SKM-1 treated with dmso at 0.1 percent for 144 hours (cell line): ENCODE measurements at regions not wholly inside any gene's neighbourhood (a gene's known extent, or its start where the extent isn't known, plus 50 kb on each side); places are given as distances from the start of the nearest gene placed in this dataset.
"Not testable (repeated sequence)": the region's sequence is repeated elsewhere in the genome, so short reads cannot be mapped to it uniquely, and the experiment has no call there.

Experiments
- DNase-seq: peaks from one replicate; lab custom pipeline; 2025; ENCODE audit not compliant: unreplicated experiment; lab: John Stamatoyannopoulos, UW

DNA sequence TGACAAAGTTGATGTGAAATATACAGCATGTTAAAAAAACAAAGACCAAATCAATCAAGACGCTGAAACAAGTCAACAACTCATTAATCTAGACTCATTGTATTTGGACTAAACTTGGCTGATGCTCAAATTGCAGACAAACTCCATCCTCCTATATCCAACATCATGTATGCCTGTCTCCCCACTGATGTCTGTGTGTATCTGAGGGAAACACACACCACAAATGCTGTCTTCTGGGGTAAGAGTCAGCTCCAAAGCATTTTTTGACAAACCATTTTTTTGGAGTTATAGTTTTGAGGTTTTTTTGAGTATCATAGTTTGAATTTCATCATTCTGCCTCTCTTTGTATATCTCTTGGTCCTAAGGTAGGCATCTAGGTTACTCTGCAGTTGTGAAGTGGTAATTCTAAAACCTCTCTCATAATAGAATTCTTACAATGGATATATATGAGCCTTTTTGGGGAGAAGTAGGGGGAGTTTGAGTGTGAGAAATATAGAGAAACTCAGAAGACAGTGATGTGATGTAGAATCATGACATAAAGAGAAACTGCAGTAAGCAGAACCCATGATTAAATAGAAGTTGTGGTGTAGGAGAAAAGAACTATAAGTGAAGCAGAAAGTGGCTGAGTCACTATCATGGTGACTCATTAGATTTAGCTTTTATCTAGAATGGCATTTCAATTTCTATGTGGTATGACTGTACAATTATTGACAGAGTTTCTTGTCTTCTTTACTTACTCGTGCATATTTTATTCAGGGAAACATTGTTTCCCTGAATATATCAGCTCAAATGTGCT lies 1531.1 kb upstream of the LRRTM3 start:
- DNase-seq, result no peak

DNA sequence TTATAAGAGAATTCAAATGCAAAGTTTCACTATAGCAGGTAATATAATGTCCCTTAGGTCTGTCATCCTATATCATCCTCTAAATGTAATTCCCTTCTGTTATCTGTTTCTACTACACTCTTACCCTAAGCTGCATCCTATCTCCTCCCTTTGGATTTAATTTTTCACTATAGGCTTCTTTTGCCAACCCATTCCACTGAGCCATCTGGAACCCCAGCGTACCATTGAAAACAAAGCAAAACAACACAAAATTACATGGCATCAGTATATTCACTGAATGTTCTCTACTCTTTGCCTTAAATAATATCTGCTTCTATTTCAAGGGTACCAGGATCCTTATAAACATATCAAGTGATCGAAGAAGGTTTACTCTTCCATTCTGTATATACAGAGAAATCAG lies 1530.2 kb upstream of the LRRTM3 start:
- DNase-seq, result no peak

DNA sequence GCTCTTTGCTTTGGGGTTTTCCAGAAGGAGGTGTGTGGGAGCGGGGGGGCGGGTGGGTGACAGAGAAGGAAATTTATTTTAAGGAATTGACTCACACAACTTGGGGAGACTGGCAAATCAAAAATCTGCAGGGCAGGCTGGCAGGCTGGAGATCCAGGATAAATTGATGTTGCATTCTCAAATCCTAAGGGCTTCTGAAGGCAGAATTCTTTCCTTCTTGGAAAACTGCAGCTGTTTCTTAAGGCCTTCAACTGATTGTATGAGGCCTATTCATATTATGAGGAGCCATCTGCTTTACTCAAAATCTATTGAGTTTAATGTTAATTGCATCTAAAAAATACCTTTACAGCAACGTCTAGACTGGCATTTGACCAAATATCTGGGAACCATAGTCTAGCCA lies 1528.8 kb upstream of the LRRTM3 start:
- DNase-seq, result no peak

DNA sequence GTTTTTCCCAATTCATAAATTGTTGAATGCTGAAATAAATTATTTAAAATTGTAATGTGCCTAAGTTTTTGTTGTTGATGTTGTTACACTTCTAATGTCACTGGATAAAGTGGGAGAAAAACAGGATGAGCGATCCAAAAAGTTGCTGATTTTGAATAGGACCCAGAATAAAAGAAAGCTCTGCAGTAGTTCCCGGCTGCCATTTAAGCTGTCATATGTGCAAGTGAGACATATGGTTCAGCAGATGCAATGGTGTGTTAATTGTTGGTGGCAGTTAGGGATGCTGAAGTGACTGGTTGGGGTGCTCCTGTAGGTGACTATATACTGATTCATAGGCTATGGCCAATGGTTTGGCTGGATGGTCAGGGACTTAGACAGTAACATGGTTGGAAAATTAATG lies 1517.4 kb upstream of the LRRTM3 start:
- DNase-seq, result no peak

DNA sequence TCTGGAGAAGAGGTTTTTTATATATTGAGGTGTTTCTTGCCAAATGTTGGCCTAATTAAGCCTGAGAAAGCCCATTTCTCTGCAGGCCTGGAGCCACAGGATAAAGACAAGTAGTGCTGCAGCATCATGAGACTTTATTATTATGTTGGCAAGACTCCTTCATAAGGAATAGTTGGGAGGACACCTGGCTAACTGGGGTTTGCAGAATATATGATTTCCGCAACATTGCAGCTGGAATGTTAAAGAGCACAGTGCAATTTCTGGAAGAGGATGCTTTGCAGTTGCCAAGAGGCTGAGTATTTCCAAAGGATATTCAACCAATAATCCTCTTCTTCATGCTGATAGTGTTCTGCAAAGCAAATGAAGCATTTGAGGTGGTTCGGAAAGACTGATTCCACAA lies 1512.8 kb upstream of the LRRTM3 start:
- DNase-seq, result no peak

DNA sequence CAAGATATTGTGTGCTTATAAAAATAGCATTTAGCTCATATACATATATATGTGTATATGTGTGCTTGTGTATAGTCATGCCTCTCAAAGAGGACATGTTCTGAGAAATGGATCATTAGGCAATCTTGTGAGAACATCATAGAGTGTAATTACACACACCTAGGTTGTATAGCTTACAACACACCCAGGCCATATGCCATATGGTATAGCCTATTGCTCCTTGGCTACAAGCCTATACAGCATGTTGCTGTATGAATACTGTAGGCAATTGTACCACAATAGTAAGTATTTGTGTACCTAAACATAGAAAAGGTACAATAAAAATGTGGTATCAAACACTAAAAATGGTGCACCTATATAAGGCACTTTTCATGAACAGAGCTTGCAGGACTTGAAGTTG lies 1510.5 kb upstream of the LRRTM3 start:
- DNase-seq, result no peak

DNA sequence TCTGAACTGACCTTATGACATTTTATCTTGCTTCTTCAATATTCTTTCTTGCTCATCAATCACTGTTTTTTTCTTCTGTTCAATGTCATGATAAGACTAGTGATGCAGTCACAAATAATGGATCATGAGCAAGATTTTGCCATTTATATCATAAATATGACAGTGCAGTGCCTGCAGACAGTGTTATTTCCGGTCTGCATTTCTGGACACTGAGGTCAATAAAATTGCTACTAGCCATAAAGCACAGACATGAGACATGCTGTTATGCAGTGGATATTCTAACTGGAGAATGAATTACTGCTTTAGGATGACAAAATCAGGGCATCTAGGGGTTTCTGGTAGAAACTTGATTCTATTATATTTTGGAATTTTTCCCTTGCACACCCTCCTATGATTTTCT lies 1509.7 kb upstream of the LRRTM3 start:
- no peak for DNase-seq

DNA sequence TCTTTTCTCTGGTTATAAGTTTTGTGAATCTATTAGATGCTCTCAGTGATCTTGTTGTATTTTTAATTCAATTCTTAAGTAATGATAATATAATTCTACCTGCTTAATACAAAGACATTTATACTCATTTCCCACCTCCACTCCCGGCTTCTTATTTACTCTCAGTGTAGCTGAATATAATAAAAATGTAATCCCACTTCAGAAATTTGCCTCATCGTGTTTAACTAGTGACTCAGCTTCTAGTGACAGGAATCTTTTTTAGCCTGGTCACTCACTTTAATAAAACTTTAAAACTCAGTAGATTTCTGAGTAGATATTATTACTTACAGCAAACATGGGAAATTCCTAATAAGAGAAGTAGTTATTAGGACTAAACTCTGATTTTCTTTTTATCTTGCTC lies 1506.2 kb upstream of the LRRTM3 start:
- DNase-seq, result no peak

DNA sequence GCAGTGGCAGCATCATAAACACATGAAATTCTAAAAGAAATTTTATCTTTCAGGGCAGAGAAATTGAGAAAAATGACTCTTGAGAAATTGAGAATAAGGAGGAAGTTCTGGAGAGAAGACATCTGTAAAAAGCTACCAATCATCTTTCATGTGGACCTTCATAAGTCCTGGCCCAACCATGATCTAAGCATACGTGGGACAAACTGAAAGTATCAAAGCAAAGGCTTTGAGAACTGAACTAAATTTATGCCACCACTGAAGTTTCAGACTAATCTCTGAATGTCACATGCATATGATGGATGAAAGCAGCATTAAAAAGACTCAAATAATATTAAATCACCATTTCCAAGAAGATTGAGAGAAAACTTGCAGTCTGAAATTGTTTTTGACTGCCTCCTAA lies 1502.8 kb upstream of the LRRTM3 start:
- no peak for DNase-seq

DNA sequence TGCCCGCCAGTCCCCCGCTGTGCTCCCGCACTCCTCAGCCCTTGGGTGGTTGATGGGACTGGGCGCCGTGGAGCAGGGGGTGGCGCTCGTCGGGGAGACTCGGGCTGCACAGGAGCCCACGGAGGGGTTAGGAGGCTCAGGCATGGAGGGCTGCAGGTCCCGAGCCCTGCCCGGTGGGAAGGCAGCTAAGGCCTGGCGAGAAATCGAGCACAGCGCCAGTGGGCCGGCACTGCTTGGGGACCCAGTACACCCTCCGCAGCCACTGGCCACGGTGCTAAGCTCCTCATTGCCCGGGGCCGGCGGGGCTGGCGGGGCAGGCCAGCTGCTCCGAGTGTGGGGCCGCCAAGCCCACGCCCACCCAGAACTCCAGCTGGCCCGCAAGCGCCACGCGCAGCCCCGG lies 1496.5 kb upstream of the LRRTM3 start:
- DNase-seq, result not testable (repeated sequence)

DNA sequence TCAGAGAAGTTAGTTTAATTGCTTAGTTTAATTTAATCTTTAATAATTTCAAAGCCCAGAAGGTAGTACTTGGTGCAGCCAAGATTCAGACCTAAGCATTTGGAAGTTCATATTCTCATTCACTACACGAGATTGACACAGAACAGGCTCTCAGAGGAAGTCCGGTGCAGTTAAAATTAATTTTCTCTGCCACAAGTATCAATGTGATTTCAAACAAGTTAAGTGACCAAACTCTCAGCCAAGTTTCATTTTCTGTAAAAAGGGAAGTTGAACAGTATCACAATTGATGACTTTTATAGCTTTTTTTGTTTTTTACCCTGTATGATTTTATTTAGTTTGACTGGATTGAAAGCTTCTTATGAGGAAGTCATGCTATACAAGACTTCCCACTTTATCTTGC lies 1494.9 kb upstream of the LRRTM3 start:
- no peak for DNase-seq

DNA sequence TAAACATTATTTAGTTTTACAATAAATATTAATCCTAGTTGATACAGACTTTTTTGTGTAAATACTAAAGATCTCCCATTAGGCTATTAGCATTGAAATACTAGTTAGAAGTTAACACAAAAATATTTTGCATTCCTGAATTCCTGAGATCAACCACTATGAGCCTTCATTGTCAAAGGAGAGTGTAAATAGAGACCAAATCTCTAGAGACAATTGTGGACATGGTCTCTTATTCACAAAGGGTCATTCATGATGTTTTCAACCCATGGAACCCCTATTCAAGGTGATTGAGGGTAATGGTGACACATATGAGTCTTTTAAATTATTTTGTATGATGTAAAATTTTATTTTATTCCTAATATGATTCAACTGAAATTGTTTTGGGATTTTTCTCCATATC lies 1454.8 kb upstream of the LRRTM3 start:
- DNase-seq, result no peak

DNA sequence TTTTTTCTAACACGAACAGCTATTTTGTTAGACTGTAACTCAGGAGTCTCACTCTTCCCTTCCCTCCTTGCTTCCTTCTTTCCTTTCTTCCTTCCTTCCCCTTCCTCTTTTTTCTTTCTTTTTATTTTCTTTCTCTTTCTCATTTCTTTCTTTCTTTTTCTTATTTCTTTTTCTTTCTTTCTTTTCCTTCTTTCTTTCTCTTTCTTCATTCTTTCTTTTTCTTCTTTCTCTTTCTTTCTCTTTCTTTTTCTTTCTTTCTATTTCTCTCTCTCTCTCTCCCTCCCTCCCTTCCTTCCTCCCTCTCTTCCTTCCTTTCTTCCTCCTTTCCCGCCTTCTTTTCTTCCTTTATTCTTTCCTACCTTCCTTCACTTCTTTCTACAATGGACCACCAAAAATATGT lies 1443.0 kb upstream of the LRRTM3 start:
- DNase-seq, result no peak

DNA sequence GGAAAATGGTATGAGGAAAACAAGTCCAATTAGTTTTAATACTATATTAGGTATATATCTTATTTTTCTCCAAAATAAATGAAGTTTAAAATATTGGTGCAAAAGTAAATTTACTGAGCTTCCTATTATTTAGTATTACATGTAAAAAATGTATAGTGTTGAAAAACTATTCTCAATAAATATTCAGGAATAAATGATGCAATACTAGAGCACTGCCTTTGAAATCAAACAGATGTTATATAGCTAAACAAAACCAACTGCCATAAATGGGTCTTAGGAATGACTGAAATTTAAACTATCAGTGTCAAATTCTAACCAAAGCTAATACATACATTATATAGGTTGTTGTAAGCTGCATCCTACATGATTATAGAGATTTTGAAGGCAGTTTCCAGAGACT lies 1434.0 kb upstream of the LRRTM3 start:
- DNase-seq, result no peak

DNA sequence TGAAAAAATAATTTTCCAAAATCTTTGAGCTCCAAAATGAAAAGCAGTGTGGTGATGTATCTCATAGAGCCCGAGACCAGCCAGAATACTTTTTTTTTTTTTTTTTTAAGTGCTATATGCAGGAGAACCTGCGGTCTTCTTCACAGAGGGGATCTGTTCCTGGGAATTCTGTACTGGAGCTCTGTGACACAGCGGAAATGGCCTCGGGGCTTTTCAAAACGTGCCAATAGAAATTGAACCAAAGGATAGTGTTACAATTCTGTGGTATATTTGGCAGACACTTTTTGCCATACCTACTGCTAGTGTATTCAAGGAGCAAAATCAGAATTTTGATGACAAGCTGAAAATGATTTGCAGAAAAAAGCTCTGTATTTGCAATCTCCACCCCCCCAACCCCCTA lies 1429.3 kb upstream of the LRRTM3 start:
- DNase-seq, result no peak

DNA sequence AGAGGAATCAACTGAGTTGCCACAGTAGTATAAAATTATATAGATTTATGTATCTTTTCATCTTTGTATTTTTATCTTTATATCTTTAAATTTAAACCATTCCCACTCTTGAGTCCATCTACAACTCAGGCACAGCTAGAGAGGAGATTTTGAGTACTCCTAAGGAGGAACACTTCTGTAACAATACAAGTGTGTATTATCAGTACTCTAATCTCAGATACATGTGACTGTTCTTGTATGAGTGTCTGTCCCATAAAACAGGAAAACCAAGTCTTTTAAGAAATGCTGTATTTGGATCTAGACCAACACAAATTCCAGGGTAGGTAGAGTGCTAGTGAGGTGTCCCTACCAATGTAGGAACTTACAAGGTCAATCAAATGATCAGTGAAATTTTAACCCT lies 1428.0 kb upstream of the LRRTM3 start:
- no peak for DNase-seq

DNA sequence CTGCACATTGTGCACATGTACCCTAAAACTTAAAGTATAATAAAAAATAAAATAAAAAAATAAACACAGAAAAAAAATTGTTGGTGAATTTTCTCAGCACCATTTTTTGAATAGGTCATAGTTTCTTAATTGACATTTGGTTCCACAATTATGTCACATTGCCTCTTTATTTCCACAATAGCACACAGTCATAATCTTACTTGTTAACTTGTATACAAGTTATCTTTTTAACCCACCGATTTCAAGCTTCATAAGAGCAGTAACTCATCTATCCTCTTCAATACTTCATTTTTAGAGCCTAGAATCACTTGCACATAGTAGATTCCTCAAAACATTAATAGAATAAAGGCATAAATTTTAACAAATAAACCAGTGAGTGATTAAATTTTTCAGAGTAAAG lies 1425.1 kb upstream of the LRRTM3 start:
- no peak for DNase-seq

DNA sequence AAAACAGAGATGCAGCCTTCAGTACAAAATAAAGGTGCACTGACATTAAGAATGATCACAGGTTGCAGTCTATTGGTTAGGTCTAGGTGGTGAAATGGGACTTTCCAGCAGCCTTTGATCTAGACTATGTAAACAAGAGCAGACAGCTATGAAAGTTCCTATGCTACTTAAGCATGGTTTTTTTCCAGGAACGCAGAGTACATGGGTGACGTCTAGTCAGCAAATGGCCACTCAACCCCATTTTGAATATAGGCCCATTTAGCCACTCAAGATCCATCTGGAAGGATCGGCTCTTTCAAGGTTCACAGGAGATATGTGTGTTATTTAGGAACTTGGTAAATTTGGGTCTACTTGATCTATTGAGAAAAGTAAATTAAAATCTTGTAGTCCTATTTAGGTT lies 1424.6 kb upstream of the LRRTM3 start:
- no peak for DNase-seq

DNA sequence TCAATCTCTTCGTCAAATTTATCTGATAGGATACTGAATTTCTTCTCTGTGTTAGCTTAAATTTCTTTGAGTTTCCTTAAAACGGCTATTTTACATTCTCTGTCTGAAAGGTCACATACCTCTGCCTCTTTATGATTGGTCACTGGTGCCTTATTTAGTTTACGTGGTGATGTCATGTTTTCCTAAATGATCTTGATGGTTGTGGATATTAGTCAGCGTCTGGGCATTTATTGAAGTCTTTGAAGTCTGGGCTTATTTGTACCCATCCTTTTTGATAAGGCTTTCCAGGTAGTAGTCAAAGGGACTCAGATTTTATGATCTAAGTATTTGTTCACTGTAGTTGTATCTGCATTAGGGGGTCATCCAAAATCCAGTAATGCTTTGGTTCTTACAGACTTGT lies 1407.5 kb upstream of the LRRTM3 start:
- no peak for DNase-seq

DNA sequence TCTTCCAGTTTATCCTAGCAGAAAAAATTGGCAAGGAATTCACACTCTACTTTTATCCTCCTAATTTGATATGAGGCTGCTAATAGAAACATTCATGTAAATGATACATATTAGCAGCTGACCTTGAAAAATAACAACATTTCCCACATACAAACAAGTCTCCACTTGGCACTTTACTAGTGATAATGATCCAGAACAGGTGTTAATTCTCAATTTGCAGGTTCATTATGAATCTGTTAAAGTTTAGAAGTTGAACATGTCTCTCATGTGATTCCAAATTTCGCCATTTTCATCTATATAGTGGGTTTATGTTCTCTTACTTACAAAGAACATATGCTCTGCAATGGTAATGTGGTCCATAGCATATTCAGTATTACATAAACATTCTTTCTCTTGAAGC lies 1396.8 kb upstream of the LRRTM3 start:
- DNase-seq, result no peak

DNA sequence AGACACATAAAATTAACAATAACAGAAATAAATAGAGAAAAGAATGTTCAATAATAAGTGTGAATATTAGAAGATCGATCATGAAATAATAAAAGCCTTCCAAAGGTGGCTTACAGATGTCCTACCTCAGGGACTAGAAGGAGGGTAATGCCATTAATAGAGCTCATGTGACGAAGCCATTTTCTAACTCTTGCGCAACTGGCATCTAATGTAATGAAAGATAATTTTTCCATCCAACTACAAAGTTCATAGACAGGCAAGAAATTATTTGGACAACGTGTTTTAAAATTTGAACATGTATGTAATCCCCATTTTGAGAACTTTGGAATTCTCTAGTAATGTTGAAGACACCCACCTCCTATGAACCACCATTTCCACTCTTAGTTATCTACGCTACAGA lies 1394.3 kb upstream of the LRRTM3 start:
- DNase-seq, result no peak

DNA sequence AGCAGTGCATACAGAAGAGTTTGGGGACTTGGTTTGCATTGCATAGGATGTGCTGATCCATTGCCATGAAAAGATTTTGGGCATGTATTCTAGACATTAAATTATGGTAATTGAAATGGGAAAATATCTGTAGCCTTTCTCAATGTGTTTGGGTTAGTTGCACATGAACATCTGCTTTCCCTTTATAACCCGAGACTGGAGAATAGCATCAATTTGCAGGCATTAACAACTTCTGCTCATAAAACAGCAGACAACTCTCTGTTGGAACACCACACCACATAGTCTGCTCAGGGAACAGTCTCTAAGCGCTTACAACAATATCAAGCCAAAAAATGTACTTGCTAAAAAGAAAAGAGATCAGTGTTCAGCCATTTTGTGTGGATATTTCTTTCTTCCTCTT lies 1391.1 kb upstream of the LRRTM3 start:
- DNase-seq, result no peak

DNA sequence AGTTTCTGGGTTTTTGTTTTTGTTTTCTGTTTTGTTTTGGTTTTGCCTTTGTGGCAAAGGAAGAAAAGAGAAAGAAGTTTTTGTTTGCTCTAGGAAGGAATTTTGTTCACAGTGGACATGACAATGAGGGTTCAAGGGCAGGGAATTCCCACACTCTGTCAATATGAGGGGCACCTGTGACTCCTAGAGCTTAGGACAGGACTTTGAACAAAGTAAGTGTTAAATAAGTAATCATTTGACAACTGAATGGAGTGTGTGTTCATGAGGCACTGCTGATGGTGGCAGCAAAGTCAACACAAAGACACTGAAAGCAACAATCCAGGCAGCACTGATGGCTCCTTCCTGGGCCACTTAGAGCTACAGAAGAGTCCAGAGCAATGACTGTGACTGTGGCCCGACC lies 1381.1 kb upstream of the LRRTM3 start:
- DNase-seq, result no peak

DNA sequence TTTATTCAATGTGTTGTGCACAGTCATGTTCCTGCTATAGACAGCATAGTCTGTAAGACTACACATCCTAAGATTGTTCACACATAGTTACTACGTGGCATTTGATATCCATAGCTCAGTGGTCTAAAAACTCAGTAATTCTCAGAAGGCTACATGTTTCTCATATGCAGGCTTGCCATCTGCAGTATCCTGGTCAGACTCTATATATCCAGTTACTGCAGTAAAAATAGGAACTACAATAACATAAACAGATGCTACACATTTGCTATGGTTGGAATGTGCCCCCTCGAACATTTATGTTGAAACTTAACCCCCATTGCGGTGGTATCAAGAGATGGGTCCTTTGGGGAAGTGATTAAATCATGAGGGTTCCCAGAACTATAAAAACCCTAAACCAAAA lies 1377.8 kb upstream of the LRRTM3 start:
- DNase-seq, result no peak
